OCI-LY1 (cell line): ENCODE measurements at regions not wholly inside any gene's neighbourhood (a gene's known extent, or its start where the extent isn't known, plus 50 kb on each side); places are given as distances from the start of the nearest gene placed in this dataset.

ENCODE experiments used
- H2AFZ ChIP-seq: fragments of 200-600 bp; sonication (generic), shearing (Covaris generic); 2 replicates; pipeline ENCODE4 v1.6.0; 2014; ENCODE audit warnings: antibody characterized with exemption, mild to moderate bottlenecking, low read length
- H3F3A ChIP-seq: fragments of 200-600 bp; sonication (generic), shearing (Covaris generic); 2 replicates; pipeline ENCODE4 v1.6.0; 2014; ENCODE audit warnings: mild to moderate bottlenecking, antibody characterized with exemption, low read length, moderate library complexity; ENCODE audit not compliant: insufficient read depth
- H3K27ac ChIP-seq: fragments of 200-600 bp; sonication (generic); 2 replicates; pipeline ENCODE4 v1.5.1; 2014; ENCODE audit warnings: low read length, mixed run types, mild to moderate bottlenecking, low read depth; ENCODE audit not compliant: poor library complexity, severe bottlenecking
- H3K27me3 ChIP-seq: fragments of 200-600 bp; sonication (generic); 2 replicates; pipeline ENCODE4 v1.6.0; 2014; ENCODE audit warnings: antibody characterized with exemption, mild to moderate bottlenecking, low read length, moderate library complexity; ENCODE audit not compliant: insufficient read depth
- H3K36me3 ChIP-seq: fragments of 200-600 bp; sonication (generic); 2 replicates; pipeline ENCODE4 v1.6.1; 2014; ENCODE audit warnings: mild to moderate bottlenecking, antibody characterized with exemption, low read length, moderate library complexity, mixed read lengths; ENCODE audit not compliant: insufficient read depth
- H3K4me1 ChIP-seq: fragments of 200-600 bp; sonication (generic); 2 replicates; pipeline ENCODE4 v1.5.1; 2014; ENCODE audit warnings: mild to moderate bottlenecking, low read length, moderate library complexity; ENCODE audit not compliant: insufficient read depth, severe bottlenecking
- H3K4me2 ChIP-seq: fragments of 200-600 bp; sonication (generic), shearing (Covaris generic); 2 replicates; pipeline ENCODE4 v1.6.1; 2014; ENCODE audit warnings: low read length
- H3K4me3 ChIP-seq: fragments of 200-600 bp; sonication (generic); 2 replicates; pipeline ENCODE4 v1.5.1; 2014; ENCODE audit warnings: low read length, low read depth, mild to moderate bottlenecking, mixed read lengths; ENCODE audit not compliant: poor library complexity, severe bottlenecking
- H3K79me2 ChIP-seq: fragments of 200-600 bp; shearing (Covaris generic); 2 replicates; pipeline ENCODE4 v1.6.1; 2016; ENCODE audit warnings: mixed run types, low read length, mixed read lengths; ENCODE audit not compliant: insufficient read depth
- H3K9ac ChIP-seq: fragments of 200-600 bp; sonication (generic), shearing (Covaris generic); 2 replicates; pipeline ENCODE4 v1.6.1; 2014; ENCODE audit warnings: mild to moderate bottlenecking, low read length, mixed read lengths
- H3K9me2 ChIP-seq: fragments of 200-600 bp; sonication (generic), shearing (Covaris generic); 2 replicates; pipeline ENCODE4 v1.6.1; 2014; ENCODE audit warnings: low read depth, mild to moderate bottlenecking, low read length, mixed read lengths
- H3K9me3 ChIP-seq: fragments of 200-600 bp; shearing (Covaris generic); 2 replicates; pipeline ENCODE4 v1.6.1; 2014; ENCODE audit warnings: low read length, mixed read lengths
- H4K20me1 ChIP-seq: fragments of 200-600 bp; sonication (generic), shearing (Covaris generic); 2 replicates; pipeline ENCODE4 v1.6.0; 2016; ENCODE audit warnings: mild to moderate bottlenecking, low read length; ENCODE audit not compliant: insufficient read depth
- CTCF ChIP-seq: fragments of 200-600 bp; sonication (generic), shearing (Covaris generic); IDR thresholded peaks from 2 replicates; pipeline ENCODE4 v1.5.1; 2017; ENCODE audit warnings: mild to moderate bottlenecking, antibody characterized with exemption, low read length, moderate library complexity, mixed read lengths
- EZH2 ChIP-seq: fragments of 200-600 bp; sonication (generic), shearing (Covaris generic); IDR thresholded peaks from 2 replicates; pipeline ENCODE4 v1.8.0; 2017; ENCODE audit warnings: borderline replicate concordance, mixed run types, mild to moderate bottlenecking, antibody characterized with exemption, low read length, moderate library complexity, mixed read lengths

- Histone ChIP-seq H3K79me2 (no peaks in the 10 kb centered on the region), H3K36me3 (no peaks in the 10 kb centered on the region), H3K9me2 (no peaks in the 10 kb centered on the region), H3K4me1 (peaks cover 4% of the 10 kb centered on the region), H3K9me3 (no peaks in the 10 kb centered on the region), H4K20me1 (no peaks in the 10 kb centered on the region), H3K9ac (no peak overlapping the region), H3K27ac (no peak overlapping the region), H3K4me3 (no peak overlapping the region), H3K27me3 (no peaks in the 10 kb centered on the region; the same call in 1 of the 2 replicates), H3F3A (no peaks in the 10 kb centered on the region), H3K4me2 (no peak overlapping the region), H2AFZ (no peak overlapping the region)
- peak; percentile 20; the same call in 1 of the 2 replicates for TF ChIP-seq CTCF
- no peak for TF ChIP-seq EZH2
These were observed 293.0 kb upstream of the PRDM1 start for GRCh38 chr6:105793130-105793529.

DNA sequence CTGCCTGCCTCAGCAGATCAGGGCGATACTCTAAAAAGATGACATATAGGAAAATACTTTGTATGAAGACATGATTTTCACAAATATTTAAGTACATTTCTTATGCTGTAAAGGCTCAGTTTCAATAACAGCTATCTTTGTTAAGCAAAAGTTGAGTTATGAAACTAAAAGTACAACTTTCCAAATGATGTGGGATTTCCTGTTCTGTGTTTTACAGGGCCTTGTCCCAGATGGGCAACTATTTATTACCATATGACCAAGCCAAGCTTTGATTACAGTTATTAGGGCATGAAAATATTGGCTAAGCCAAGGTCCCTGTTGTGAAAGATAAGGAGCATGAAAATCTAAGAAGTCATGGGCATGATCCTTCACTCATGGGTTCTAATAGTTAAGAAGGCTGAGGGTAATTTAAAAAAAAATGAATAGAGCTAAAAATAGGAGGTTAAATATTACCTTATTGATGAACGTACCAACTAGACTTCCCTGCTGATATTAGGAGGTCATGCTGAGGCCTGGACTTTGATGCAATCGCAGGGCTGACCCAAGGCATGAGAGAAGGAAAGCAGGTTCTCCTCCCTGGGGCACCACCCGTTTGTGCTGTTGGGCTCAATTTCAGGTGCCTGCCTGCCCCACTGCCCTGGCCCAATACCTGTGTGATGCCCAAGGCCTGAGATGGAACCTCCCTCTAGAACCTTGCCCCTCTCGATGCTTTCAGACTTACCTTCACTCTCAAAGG, 294.4 kb upstream of the PRDM1 start:
- no peaks in the 10 kb centered on the region for H3K9me3 ChIP-seq
- no peak overlapping the region for H2AFZ ChIP-seq
- no peaks in the 10 kb centered on the region for H3F3A ChIP-seq
- H3K4me2 ChIP-seq = no peak overlapping the region
- H3K4me1 ChIP-seq = peaks cover 4% of the 10 kb centered on the region
- no peak for TF ChIP-seq EZH2
- TF ChIP-seq CTCF = no peak
- H3K27ac ChIP-seq = no peak overlapping the region
- no peaks in the 10 kb centered on the region for H4K20me1 ChIP-seq
- H3K36me3 ChIP-seq = no peaks in the 10 kb centered on the region
- H3K9ac ChIP-seq = no peak overlapping the region
- H3K79me2 ChIP-seq = no peaks in the 10 kb centered on the region
- no peak overlapping the region for H3K4me3 ChIP-seq
- no peaks in the 10 kb centered on the region for H3K9me2 ChIP-seq
- peaks cover 4% of the 10 kb centered on the region; the same call in 1 of the 2 replicates for H3K27me3 ChIP-seq

GRCh38 chr6:105791179-105791578, 295.0 kb upstream of the PRDM1 start:
- H3F3A ChIP-seq = no peaks in the 10 kb centered on the region
- no peak overlapping the region for H3K4me2 ChIP-seq
- H2AFZ ChIP-seq = no peak overlapping the region
- no peaks in the 10 kb centered on the region for H3K79me2 ChIP-seq
- H3K9me3 ChIP-seq = no peaks in the 10 kb centered on the region
- no peaks in the 10 kb centered on the region for H4K20me1 ChIP-seq
- no peak overlapping the region for H3K4me3 ChIP-seq
- H3K9ac ChIP-seq = no peak overlapping the region
- TF ChIP-seq CTCF (no peak), EZH2 (no peak)
- H3K27me3 ChIP-seq = 0 out of 2 replicates have a peak, but pooled peaks cover 4% of the 10 kb centered on the region
- H3K27ac ChIP-seq = no peak overlapping the region
- no peaks in the 10 kb centered on the region for H3K36me3 ChIP-seq
- no peaks in the 10 kb centered on the region for H3K9me2 ChIP-seq
- H3K4me1 ChIP-seq = peaks cover 4% of the 10 kb centered on the region
